MM.1S (cell line): ENCODE measurements at regions not wholly inside any gene's neighbourhood (a gene's known extent, or its start where the extent isn't known, plus 50 kb on each side); places are given as distances from the start of the nearest gene placed in this dataset.

Experiments used
- DNase-seq: peaks from one replicate; pipeline ENCODE4 v3.0.0-alpha.2; 2015
- H2AFZ ChIP-seq: fragments of 300-600 bp; sonication (generic); 2 replicates; pipeline ENCODE4 v1.6.0; 2016; ENCODE audit warnings: antibody characterized with exemption, low read length
- H3F3A ChIP-seq: fragments of 300-600 bp; sonication (generic); 2 replicates; pipeline ENCODE4 v1.6.1; 2016; ENCODE audit warnings: mild to moderate bottlenecking, antibody characterized with exemption, low read length, moderate library complexity, mixed read lengths; ENCODE audit not compliant: insufficient read depth
- H3K27ac ChIP-seq: fragments of 300-600 bp; sonication (generic); 2 replicates; pipeline ENCODE4 v1.5.1; 2016; ENCODE audit warnings: mild to moderate bottlenecking, low read length
- H3K27me3 ChIP-seq: fragments of 300-600 bp; sonication (generic); replicated peaks from 2 replicates; pipeline ENCODE4 v1.6.0; 2016; ENCODE audit warnings: low read length; ENCODE audit not compliant: insufficient read depth
- H3K36me3 ChIP-seq: fragments of 300-600 bp; sonication (generic); replicated peaks from 2 replicates; pipeline ENCODE4 v1.6.1; 2016; ENCODE audit warnings: mild to moderate bottlenecking, low read length, mixed read lengths; ENCODE audit not compliant: insufficient read depth
- H3K4me1 ChIP-seq: fragments of 300-600 bp; sonication (generic); 2 replicates; pipeline ENCODE4 v1.6.1; 2016; ENCODE audit warnings: low read length, mixed read lengths
- H3K4me2 ChIP-seq: fragments of 300-600 bp; sonication (generic); 2 replicates; pipeline ENCODE4 v1.6.0; 2016; ENCODE audit warnings: low read depth, low read length
- H3K4me3 ChIP-seq: fragments of 300-600 bp; sonication (generic); 2 replicates; pipeline ENCODE4 v1.5.1; 2016; ENCODE audit warnings: low read length, mixed read lengths
- H3K79me2 ChIP-seq: fragments of 300-600 bp; sonication (generic); 2 replicates; pipeline ENCODE4 v1.6.1; 2016; ENCODE audit warnings: mixed run types, low read length, mixed read lengths
- H3K9ac ChIP-seq: fragments of 300-600 bp; sonication (generic); 2 replicates; pipeline ENCODE4 v1.6.1; 2016; ENCODE audit warnings: low read length, mixed read lengths
- H3K9me2 ChIP-seq: fragments of 300-600 bp; sonication (generic); replicated peaks from 2 replicates; pipeline ENCODE4 v1.6.1; 2016; ENCODE audit warnings: mild to moderate bottlenecking, low read length, mixed read lengths; ENCODE audit not compliant: insufficient read depth
- H3K9me3 ChIP-seq: fragments of 300-600 bp; sonication (generic); replicated peaks from 2 replicates; pipeline ENCODE4 v1.6.1; 2016; ENCODE audit warnings: mild to moderate bottlenecking, low read length, mixed read lengths; ENCODE audit not compliant: insufficient read depth
- H4K20me1 ChIP-seq: fragments of 300-600 bp; sonication (generic); 2 replicates; pipeline ENCODE4 v1.6.1; 2016; ENCODE audit warnings: mild to moderate bottlenecking, low read length, moderate library complexity, mixed read lengths; ENCODE audit not compliant: insufficient read depth
- EZH2 ChIP-seq: fragments of 300-600 bp; sonication (generic); optimal IDR thresholded peaks from 2 replicates; pipeline ENCODE3; 2017; ENCODE audit warnings: low read depth, mild to moderate bottlenecking, antibody characterized with exemption, low read length, mixed read lengths
- EZH2phosphoT487 ChIP-seq: fragments of 300-600 bp; sonication (generic); IDR thresholded peaks from 2 replicates; pipeline ENCODE4 v1.6.1; 2018; ENCODE audit warnings: antibody characterized with exemption, low read length
- TF ChIP-seq, protein P1 (sequence below): fragments of 300-600 bp; sonication (generic); IDR thresholded peaks from 2 replicates; pipeline ENCODE4 v1.5.1; 2016; ENCODE audit warnings: antibody characterized with exemption, low read length, mixed read lengths

DNA sequence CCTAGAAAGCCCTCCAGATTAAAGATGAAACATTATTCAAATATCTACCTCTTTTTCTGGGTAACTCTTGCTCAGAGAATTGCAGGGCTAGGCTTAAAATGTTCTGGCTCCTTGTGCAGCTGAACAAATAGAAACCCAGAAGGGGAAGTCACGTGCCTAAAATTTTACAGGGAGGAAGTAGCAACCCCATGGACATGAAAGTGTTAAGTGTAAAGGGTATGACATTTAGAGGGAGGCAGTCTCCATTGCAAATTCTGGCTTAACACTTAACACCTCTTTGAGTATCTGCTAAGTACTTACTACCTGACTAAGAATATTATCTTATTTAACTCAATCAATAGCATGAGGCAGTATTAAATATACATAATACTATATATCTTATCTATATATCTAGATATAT is 376.1 kb upstream of the ERCC4 start:
- Histone ChIP-seq H3K27me3 (no peaks in the 10 kb centered on the region), H3K4me1 (no peaks in the 10 kb centered on the region; the same call in 1 of the 2 replicates), H3F3A (no peaks in the 10 kb centered on the region), H3K9ac (no peak overlapping the region), H4K20me1 (no peaks in the 10 kb centered on the region), H3K4me2 (no peak overlapping the region), H3K36me3 (no peaks in the 10 kb centered on the region), H3K9me3 (no peaks in the 10 kb centered on the region), H3K4me3 (no peak overlapping the region), H3K79me2 (no peaks in the 10 kb centered on the region), H3K27ac (no peak overlapping the region), H3K9me2 (no peaks in the 10 kb centered on the region), H2AFZ (no peak overlapping the region)
- TF ChIP-seq EZH2phosphoT487 (no peak), EZH2 (no peak)
- TF ChIP-seq, protein P1, sequence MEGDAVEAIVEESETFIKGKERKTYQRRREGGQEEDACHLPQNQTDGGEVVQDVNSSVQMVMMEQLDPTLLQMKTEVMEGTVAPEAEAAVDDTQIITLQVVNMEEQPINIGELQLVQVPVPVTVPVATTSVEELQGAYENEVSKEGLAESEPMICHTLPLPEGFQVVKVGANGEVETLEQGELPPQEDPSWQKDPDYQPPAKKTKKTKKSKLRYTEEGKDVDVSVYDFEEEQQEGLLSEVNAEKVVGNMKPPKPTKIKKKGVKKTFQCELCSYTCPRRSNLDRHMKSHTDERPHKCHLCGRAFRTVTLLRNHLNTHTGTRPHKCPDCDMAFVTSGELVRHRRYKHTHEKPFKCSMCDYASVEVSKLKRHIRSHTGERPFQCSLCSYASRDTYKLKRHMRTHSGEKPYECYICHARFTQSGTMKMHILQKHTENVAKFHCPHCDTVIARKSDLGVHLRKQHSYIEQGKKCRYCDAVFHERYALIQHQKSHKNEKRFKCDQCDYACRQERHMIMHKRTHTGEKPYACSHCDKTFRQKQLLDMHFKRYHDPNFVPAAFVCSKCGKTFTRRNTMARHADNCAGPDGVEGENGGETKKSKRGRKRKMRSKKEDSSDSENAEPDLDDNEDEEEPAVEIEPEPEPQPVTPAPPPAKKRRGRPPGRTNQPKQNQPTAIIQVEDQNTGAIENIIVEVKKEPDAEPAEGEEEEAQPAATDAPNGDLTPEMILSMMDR = no peak
- DNase-seq = no peak

DNA sequence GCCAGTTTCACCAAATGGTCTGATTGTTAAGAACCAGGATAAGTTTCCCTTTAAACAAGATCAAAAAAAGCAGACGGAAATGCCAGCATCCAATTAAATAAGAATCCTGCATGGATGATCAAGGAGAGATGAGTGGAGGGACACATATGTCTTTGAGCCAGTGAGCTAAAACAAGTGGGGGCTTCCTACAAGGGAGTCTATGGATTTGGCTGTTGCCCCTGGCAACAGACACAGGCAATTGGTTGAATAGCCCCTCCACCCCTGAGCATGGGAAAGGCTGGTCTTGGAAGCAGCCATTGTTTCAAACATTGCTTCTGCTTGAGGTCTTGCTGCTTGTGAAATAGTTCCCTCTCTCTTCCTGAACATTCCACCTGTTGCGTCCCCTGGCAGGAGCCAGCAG is 374.7 kb upstream of the ERCC4 start:
- Histone ChIP-seq H3K4me1 (no peaks in the 10 kb centered on the region; the same call in 1 of the 2 replicates), H3K4me2 (no peak overlapping the region), H4K20me1 (no peaks in the 10 kb centered on the region), H3K9me2 (no peaks in the 10 kb centered on the region), H2AFZ (no peak overlapping the region), H3K36me3 (no peaks in the 10 kb centered on the region), H3K27me3 (no peaks in the 10 kb centered on the region), H3K9me3 (no peaks in the 10 kb centered on the region), H3K9ac (no peak overlapping the region), H3K79me2 (no peaks in the 10 kb centered on the region), H3K27ac (no peak overlapping the region), H3F3A (no peaks in the 10 kb centered on the region), H3K4me3 (no peak overlapping the region)
- TF ChIP-seq EZH2 (no peak), EZH2phosphoT487 (no peak)
- TF ChIP-seq, protein P1 = no peak
- DNase-seq = no peak

DNA sequence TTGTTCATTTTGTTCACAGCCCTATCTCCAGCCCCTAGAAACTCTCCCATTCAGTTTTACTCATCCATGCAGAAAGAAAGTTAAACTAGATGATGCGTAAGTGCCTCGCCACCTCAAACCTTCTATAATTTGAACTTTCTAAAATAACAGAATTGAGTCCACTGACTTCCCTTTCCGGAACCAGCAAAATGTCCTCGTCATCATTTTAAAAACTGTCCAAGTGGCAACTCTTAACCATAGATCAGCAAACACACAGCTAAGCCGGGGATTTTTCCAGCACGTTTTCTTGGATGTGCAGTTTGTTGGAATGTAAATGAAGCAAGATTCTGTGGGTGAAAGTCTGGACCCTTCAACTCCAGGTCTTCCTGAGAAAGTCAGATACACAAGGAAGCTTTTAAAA is 369.7 kb upstream of the ERCC4 start:
- H3K79me2 ChIP-seq = no peaks in the 10 kb centered on the region
- no peak overlapping the region for H3K4me2 ChIP-seq
- no peak overlapping the region for H3K4me3 ChIP-seq
- H3K4me1 ChIP-seq = no peaks in the 10 kb centered on the region
- no peak overlapping the region for H2AFZ ChIP-seq
- TF ChIP-seq, protein P1 = no peak
- TF ChIP-seq EZH2 = no peak
- no peak for TF ChIP-seq EZH2phosphoT487
- H3K9me2 ChIP-seq = no peaks in the 10 kb centered on the region
- H3F3A ChIP-seq = no peaks in the 10 kb centered on the region
- DNase-seq = no peak
- H3K36me3 ChIP-seq = no peaks in the 10 kb centered on the region
- no peaks in the 10 kb centered on the region for H3K9me3 ChIP-seq
- H3K27me3 ChIP-seq = no peaks in the 10 kb centered on the region
- no peak overlapping the region for H3K9ac ChIP-seq
- no peak overlapping the region for H3K27ac ChIP-seq
- H4K20me1 ChIP-seq = no peaks in the 10 kb centered on the region
